OCI-LY1 (cell line): ENCODE measurements at regions not wholly inside any gene's neighbourhood (a gene's known extent, or its start where the extent isn't known, plus 50 kb on each side); places are given as distances from the start of the nearest gene placed in this dataset.

ENCODE experiments used
- H2AFZ ChIP-seq: fragments of 200-600 bp; sonication (generic), shearing (Covaris generic); 2 replicates; pipeline ENCODE4 v1.6.0; 2014; ENCODE audit warnings: antibody characterized with exemption, mild to moderate bottlenecking, low read length
- H3F3A ChIP-seq: fragments of 200-600 bp; sonication (generic), shearing (Covaris generic); 2 replicates; pipeline ENCODE4 v1.6.0; 2014; ENCODE audit warnings: mild to moderate bottlenecking, antibody characterized with exemption, low read length, moderate library complexity; ENCODE audit not compliant: insufficient read depth
- H3K27ac ChIP-seq: fragments of 200-600 bp; sonication (generic); 2 replicates; pipeline ENCODE4 v1.5.1; 2014; ENCODE audit warnings: low read length, mixed run types, mild to moderate bottlenecking, low read depth; ENCODE audit not compliant: poor library complexity, severe bottlenecking
- H3K27me3 ChIP-seq: fragments of 200-600 bp; sonication (generic); 2 replicates; pipeline ENCODE4 v1.6.0; 2014; ENCODE audit warnings: antibody characterized with exemption, mild to moderate bottlenecking, low read length, moderate library complexity; ENCODE audit not compliant: insufficient read depth
- H3K36me3 ChIP-seq: fragments of 200-600 bp; sonication (generic); 2 replicates; pipeline ENCODE4 v1.6.1; 2014; ENCODE audit warnings: mild to moderate bottlenecking, antibody characterized with exemption, low read length, moderate library complexity, mixed read lengths; ENCODE audit not compliant: insufficient read depth
- H3K4me1 ChIP-seq: fragments of 200-600 bp; sonication (generic); 2 replicates; pipeline ENCODE4 v1.5.1; 2014; ENCODE audit warnings: mild to moderate bottlenecking, low read length, moderate library complexity; ENCODE audit not compliant: insufficient read depth, severe bottlenecking
- H3K4me2 ChIP-seq: fragments of 200-600 bp; sonication (generic), shearing (Covaris generic); 2 replicates; pipeline ENCODE4 v1.6.1; 2014; ENCODE audit warnings: low read length
- H3K4me3 ChIP-seq: fragments of 200-600 bp; sonication (generic); 2 replicates; pipeline ENCODE4 v1.5.1; 2014; ENCODE audit warnings: low read length, low read depth, mild to moderate bottlenecking, mixed read lengths; ENCODE audit not compliant: poor library complexity, severe bottlenecking
- H3K79me2 ChIP-seq: fragments of 200-600 bp; shearing (Covaris generic); 2 replicates; pipeline ENCODE4 v1.6.1; 2016; ENCODE audit warnings: mixed run types, low read length, mixed read lengths; ENCODE audit not compliant: insufficient read depth
- H3K9ac ChIP-seq: fragments of 200-600 bp; sonication (generic), shearing (Covaris generic); 2 replicates; pipeline ENCODE4 v1.6.1; 2014; ENCODE audit warnings: mild to moderate bottlenecking, low read length, mixed read lengths
- H3K9me2 ChIP-seq: fragments of 200-600 bp; sonication (generic), shearing (Covaris generic); 2 replicates; pipeline ENCODE4 v1.6.1; 2014; ENCODE audit warnings: low read depth, mild to moderate bottlenecking, low read length, mixed read lengths
- H3K9me3 ChIP-seq: fragments of 200-600 bp; shearing (Covaris generic); 2 replicates; pipeline ENCODE4 v1.6.1; 2014; ENCODE audit warnings: low read length, mixed read lengths
- H4K20me1 ChIP-seq: fragments of 200-600 bp; sonication (generic), shearing (Covaris generic); 2 replicates; pipeline ENCODE4 v1.6.0; 2016; ENCODE audit warnings: mild to moderate bottlenecking, low read length; ENCODE audit not compliant: insufficient read depth
- EZH2 ChIP-seq: fragments of 200-600 bp; sonication (generic), shearing (Covaris generic); IDR thresholded peaks from 2 replicates; pipeline ENCODE4 v1.8.0; 2017; ENCODE audit warnings: borderline replicate concordance, mixed run types, mild to moderate bottlenecking, antibody characterized with exemption, low read length, moderate library complexity, mixed read lengths
- TF ChIP-seq, protein P1 (sequence below): fragments of 200-600 bp; sonication (generic), shearing (Covaris generic); IDR thresholded peaks from 2 replicates; pipeline ENCODE4 v1.5.1; 2017; ENCODE audit warnings: mild to moderate bottlenecking, antibody characterized with exemption, low read length, moderate library complexity, mixed read lengths

DNA sequence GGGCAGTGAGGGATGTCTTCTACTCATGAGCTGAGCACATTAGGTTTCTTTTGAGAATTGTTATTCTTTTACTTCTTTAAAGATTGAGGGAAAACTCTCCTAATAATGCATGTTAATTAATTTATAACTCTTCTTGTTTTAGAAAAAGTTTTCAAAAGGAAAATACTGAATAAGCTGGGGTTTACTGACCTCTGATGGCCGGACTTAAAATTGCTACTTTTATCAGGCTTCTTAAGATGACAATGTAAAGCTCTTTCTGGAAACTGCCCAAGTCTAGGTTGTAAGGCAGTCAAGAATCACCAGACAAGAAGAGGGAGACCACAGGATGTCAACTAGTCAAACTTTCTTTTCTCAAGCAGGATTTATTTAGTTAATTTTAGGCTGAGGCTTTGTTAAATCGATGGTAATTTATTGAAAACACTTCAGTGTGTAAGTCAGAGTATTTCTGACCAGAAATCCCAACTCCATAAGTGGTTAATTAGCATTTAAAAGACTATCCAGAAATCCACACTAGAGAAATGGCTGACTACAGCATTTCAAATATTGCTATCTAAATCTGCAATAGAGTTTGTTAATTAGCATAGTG, 82.1 kb downstream of the AVPR1A start:
- no peak overlapping the region for H3K4me3 ChIP-seq
- no peak overlapping the region for H3K4me2 ChIP-seq
- no peaks in the 10 kb centered on the region for H3F3A ChIP-seq
- no peak overlapping the region for H2AFZ ChIP-seq
- H3K9ac ChIP-seq: no peak overlapping the region
- H3K36me3 ChIP-seq: no peaks in the 10 kb centered on the region
- no peaks in the 10 kb centered on the region for H3K9me2 ChIP-seq
- TF ChIP-seq, protein P1, sequence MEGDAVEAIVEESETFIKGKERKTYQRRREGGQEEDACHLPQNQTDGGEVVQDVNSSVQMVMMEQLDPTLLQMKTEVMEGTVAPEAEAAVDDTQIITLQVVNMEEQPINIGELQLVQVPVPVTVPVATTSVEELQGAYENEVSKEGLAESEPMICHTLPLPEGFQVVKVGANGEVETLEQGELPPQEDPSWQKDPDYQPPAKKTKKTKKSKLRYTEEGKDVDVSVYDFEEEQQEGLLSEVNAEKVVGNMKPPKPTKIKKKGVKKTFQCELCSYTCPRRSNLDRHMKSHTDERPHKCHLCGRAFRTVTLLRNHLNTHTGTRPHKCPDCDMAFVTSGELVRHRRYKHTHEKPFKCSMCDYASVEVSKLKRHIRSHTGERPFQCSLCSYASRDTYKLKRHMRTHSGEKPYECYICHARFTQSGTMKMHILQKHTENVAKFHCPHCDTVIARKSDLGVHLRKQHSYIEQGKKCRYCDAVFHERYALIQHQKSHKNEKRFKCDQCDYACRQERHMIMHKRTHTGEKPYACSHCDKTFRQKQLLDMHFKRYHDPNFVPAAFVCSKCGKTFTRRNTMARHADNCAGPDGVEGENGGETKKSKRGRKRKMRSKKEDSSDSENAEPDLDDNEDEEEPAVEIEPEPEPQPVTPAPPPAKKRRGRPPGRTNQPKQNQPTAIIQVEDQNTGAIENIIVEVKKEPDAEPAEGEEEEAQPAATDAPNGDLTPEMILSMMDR: peak; percentile 56
- no peak for TF ChIP-seq EZH2
- H3K27me3 ChIP-seq: 0 out of 2 replicates have a peak, but pooled peaks cover 3% of the 10 kb centered on the region
- no peak overlapping the region for H3K27ac ChIP-seq
- H3K9me3 ChIP-seq: no peaks in the 10 kb centered on the region
- no peaks in the 10 kb centered on the region for H3K4me1 ChIP-seq
- no peaks in the 10 kb centered on the region for H3K79me2 ChIP-seq
- H4K20me1 ChIP-seq: no peaks in the 10 kb centered on the region

DNA sequence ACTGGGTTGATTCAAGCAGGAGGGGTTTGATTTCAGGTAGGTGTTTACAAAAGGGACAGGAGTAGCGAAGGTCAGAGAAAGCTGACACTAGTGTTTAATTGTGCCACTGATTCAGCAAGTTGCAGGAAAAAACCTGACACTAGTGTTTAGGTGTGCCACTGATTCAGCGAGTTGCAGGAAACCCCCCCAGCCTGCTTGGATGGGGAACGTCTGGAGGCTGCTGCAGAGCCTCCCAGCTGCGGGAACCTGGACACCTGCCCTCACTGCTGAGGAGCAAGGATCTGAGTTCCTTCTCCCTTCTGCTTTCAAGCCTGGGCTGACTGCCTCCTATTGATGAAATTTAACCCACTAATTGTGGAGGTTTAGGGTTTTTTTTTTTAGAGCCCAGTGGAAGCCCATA, 84.2 kb downstream of the AVPR1A start:
- no peak overlapping the region for H3K4me2 ChIP-seq
- no peaks in the 10 kb centered on the region for H3K79me2 ChIP-seq
- H2AFZ ChIP-seq: no peak overlapping the region
- no peaks in the 10 kb centered on the region for H3F3A ChIP-seq
- no peaks in the 10 kb centered on the region for H3K4me1 ChIP-seq
- H3K9ac ChIP-seq: no peak overlapping the region
- TF ChIP-seq, protein P1: no peak
- TF ChIP-seq EZH2: no peak
- H3K27me3 ChIP-seq: 0 out of 2 replicates have a peak, but pooled peaks cover 3% of the 10 kb centered on the region
- H3K9me2 ChIP-seq: no peaks in the 10 kb centered on the region
- H3K9me3 ChIP-seq: no peaks in the 10 kb centered on the region
- H4K20me1 ChIP-seq: no peaks in the 10 kb centered on the region
- H3K27ac ChIP-seq: no peak overlapping the region
- no peak overlapping the region for H3K4me3 ChIP-seq
- no peaks in the 10 kb centered on the region for H3K36me3 ChIP-seq

DNA sequence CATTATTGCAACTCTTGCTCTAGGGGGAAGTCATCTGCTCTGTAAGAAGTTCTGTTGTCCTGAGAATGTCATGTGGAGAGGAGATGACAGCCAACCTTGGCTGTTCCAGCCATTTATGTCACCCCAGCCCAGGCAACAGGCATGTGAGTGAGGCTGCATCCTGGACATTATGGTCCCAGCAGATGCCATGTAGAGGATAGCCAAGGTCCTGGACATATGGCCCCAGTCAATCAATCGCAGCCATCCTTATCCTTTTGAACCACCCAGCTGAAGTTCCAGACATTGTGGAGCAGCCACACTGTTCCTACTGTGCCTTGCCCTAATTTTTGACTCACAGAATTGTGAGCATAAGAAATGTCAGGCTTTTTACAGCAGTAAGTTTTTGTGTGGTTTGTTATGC, 84.9 kb downstream of the AVPR1A start:
- Histone ChIP-seq H3K4me3 (no peak overlapping the region), H3K9me3 (no peaks in the 10 kb centered on the region), H2AFZ (no peak overlapping the region), H3K4me2 (no peak overlapping the region), H3K79me2 (no peaks in the 10 kb centered on the region), H3K27ac (no peak overlapping the region), H3K9ac (no peak overlapping the region), H3K27me3 (no peaks in the 10 kb centered on the region), H4K20me1 (no peaks in the 10 kb centered on the region), H3F3A (no peaks in the 10 kb centered on the region), H3K9me2 (no peaks in the 10 kb centered on the region), H3K36me3 (no peaks in the 10 kb centered on the region), H3K4me1 (no peaks in the 10 kb centered on the region)
- no peak for TF ChIP-seq EZH2
- TF ChIP-seq, protein P1: no peak
